ENCODE measurements at regions not wholly inside any gene's neighbourhood (a gene's known extent, or its start where the extent isn't known, plus 50 kb on each side); places are given as distances from the start of the nearest gene placed in this dataset.

- DNase-seq = no peak
These were observed 323.5 kb upstream of the SLC24A2 start for GRCh38 chr9:20112205-20112783.

GRCh38 chr9:20111173-20111843 lies 322.5 kb upstream of the SLC24A2 start:
- DNase-seq = peak; percentile 9

DNA sequence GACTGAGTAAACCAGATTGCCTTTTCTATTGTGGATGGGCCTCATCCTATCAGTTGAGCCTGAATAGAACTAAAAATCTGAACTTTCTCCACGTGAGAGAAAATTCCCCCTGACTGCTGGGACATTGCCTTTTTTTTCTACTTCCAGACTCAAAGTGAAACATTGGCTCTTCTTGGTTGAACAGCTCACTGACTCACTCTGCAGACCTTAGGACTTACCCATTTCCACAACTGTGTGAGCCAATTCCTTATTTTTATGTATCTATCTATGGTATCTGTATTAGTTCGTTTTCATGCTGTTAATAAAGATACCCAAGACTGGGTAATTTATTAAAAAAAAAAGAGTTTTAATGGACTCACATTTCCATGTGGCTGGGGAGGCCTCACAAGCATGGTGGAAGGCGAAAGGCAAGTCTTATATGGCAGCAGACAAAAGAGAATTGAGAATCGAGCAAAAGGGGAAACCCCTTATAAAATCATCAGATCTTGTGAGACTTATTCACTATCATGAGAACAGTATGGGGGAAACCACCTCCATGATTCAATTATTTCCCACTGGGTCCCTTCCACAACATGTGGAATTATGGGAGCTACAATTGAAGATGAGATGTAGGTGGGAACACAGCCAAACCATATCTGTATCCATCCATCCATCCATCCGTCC lies 306.7 kb upstream of the SLC24A2 start:
- DNase-seq = no peak

- no peak for DNase-seq
These were observed 303.7 kb upstream of the SLC24A2 start for GRCh38 chr9:20092561-20092960.

DNA sequence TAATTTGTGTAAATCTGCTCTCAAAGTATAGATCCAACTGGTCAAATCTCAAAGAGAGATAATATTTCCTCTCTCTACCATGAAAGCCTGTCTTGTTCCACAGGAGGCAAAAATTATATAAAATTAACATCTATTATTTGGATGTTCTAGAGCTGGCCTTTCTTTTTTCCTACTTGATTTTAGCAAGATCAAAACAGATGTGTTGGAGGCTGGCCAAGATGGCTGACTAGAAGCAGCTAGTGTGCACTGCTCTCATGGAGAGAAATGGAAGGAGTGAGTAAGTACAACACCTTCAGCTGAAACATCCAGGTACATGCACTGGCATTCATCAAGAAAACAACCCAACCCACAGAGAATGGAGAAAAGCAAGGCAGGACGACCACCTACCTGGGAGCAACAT lies 298.6 kb upstream of the SLC24A2 start:
- DNase-seq = no peak

GRCh38 chr9:20085842-20086241 lies 297.0 kb upstream of the SLC24A2 start:
- no peak for DNase-seq

DNA sequence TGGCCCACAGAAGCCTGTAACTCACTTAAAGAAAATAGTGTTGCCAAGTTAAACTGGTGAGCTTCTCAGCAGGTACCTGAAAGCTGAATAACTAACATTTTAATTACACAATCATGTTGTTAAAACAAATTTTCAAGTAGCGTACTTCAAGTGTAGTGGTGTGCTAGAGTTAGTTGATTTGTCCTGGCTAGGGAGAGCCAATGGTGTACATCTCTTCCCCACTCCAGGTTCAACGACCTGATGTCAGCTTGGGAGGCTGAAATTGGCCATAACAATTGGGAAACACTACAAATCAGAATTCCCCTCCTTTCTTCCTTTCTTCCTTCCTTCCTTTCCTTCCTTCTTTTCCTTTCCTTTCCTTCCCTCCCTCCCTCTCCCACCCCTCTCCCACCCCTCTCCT lies 295.3 kb upstream of the SLC24A2 start:
- no peak for DNase-seq

DNA sequence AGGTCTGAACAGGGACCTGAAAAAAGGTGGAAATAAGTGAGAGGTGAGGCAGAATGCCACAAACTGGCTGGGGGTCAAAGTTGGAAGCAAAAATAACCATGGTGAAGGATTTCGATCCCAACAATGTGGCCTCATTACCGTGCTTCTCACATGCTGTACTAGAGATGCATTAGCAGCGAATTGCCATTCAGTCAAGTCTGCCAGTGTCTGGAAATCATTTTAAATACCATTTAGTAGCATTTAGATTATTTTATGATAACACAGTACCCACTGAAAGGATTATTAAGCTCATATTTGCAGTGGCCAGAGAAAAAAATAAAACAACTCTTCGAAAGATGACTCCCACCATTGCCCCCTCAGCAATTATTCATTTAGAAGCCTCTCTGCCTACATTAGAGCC lies 294.6 kb upstream of the SLC24A2 start:
- DNase-seq = no peak

GRCh38 chr9:20082831-20083230 lies 294.0 kb upstream of the SLC24A2 start:
- no peak for DNase-seq

GRCh38 chr9:20082406-20082805 lies 293.6 kb upstream of the SLC24A2 start:
- no peak for DNase-seq

DNA sequence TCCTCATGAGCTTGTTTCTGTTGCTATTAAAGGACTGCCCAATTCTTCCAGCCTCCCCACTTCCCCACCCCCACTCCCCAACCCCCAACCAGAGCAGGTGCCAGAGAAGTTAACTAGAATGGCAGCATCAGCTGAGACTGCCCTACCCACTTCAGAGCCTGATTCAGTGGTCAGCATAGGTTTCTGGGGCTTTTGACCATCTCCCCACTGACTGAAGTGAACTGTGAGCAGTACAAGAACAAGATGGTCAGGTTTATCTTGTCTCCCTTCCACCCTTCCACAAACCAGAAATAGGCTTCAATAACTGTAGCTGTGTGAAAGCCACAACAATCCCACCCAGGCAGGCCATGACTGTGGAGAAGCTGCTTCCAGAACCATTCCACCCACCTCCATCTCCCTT lies 289.4 kb upstream of the SLC24A2 start:
- DNase-seq = no peak

GRCh38 chr9:20074291-20074690 lies 285.5 kb upstream of the SLC24A2 start:
- no peak for DNase-seq

DNA sequence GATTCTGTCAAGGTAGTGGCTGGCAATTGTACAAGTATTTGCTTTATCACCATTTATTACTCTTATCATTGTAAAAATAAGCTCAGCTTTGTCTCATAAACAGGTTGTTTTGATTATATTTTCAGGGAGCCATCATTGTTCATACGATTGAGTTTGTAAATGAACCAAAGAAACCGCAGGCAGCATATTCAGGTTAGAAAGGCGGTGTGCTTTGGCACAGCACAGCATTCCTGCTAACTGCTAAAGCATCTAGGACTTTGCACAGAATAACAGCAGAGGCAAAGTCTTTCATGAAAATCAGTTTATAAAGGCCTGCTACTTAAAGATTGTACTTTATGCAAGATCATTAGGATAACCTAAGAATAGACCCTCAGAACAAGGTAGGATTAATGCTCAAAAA lies 281.5 kb upstream of the SLC24A2 start:
- no peak for DNase-seq

GRCh38 chr9:20065796-20066700 lies 277.2 kb upstream of the SLC24A2 start:
- no peak for DNase-seq

GRCh38 chr9:20065046-20065445 lies 276.2 kb upstream of the SLC24A2 start:
- DNase-seq = no peak

DNA sequence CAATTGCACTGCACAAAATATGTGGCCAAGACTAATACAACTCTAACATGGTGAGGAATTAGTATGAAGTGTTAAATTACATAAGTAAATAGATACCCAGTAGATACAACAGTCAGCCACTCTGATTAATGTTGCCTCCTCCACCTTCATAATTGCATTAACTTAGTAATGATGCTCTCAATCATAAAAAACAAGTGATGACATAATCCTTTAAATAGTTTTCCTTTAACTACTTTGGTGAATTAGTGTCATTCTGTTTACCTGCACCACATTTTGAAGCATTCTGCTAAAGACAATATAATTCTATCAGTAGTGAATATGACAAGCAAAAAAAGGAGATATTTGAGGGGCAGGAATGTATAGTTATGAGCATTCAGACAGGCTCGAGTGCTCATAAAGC lies 265.9 kb upstream of the SLC24A2 start:
- no peak for DNase-seq

GRCh38 chr9:20048985-20049384 lies 260.1 kb upstream of the SLC24A2 start:
- no peak for DNase-seq

- DNase-seq = no peak
These were observed 259.6 kb upstream of the SLC24A2 start for GRCh38 chr9:20048437-20048836.

DNA sequence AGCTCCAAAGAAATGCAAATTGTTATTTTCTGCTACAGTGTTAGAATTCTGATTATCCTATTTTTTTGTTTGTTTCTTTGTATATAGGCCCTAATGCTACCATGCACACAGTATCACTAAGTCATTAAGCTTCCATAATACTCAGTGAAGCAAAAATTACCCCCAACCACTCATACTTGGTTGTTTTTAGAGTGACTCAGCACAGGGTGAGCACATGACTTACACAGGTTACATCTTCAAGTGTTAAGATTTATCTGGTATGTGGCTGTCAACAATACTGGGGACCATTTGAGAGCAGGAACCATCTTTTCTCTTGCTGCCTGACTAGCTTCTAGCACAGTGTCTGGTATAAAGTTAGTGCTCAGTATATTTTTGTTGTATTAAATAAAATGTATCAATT lies 255.8 kb upstream of the SLC24A2 start:
- no peak for DNase-seq

GRCh38 chr9:20043461-20043860 lies 254.6 kb upstream of the SLC24A2 start:
- DNase-seq = no peak

DNA sequence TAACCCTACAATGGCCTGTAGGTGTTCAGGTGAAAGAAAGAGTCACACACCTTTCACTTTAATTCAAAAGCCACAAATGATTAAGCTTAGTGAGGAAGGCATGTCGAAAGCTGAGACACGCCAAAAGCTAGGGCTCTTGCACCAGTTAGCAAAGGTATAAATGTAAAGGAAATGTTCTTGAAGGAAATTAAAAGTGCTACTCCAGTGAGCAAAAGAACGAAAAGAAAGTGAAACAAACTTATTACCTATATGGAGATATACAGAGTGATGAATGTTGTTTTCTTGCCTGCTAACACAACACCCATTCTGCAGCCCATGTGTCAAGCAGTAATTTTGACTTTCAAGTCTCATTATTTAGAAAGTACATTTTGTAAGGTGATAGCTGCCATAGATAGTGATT lies 254.2 kb upstream of the SLC24A2 start:
- DNase-seq = no peak

DNA sequence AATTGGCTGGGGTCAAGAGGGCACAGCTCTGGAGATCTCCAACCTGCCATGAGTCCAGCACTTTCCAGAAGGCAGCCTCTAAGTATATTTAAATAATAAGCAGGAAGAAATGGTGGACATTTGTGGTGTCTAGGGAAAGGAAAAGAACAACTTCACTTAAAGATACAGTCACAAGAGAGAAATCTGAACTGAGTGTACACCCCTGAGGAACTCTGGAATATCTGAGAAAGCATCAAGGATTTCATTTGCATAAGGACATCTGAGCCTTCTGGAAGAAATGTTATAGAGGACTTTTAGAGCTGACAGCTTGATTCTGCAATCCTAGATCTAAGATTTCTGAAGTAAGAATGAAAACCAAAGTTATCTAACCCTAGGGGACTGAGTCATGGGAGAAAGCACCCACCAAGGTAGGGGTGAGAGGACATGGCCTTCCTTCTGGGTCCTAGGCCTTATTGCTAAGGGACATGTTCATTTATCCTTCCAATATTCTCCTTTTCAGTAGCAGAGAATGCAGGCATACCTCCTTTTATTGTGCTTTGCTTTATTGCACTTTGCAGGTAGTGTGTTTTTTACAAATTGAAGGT lies 253.4 kb upstream of the SLC24A2 start:
- no peak for DNase-seq

DNA sequence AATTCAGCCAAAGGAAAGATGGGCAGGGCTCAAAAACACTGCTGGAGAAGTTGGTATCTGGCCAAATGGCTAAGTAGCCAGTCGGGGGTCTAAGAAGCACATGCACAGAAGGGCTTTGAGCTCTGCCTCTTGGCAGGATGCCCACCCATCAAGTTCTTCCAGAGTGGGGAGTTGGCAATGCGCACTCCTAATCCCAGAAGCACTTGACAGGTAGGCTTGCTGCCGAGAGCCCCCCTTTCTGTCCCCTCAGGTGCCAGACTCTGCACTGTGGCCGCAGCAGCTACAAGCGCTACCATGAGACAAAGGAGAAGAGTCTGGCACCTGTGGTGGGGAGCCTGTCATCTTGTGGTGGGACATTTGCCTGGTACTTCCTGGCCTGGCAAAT lies 252.9 kb upstream of the SLC24A2 start:
- DNase-seq = peak; percentile 54

All from NCI-H2171 treated with DMSO at 0.1 percent for 48 hours (cell line).